ENCODE measurements at regions not wholly inside any gene's neighbourhood (a gene's known extent, or its start where the extent isn't known, plus 50 kb on each side); places are given as distances from the start of the nearest gene placed in this dataset.

GRCh38 chr7:25392588-25393338 lies 164.5 kb upstream of the NPVF start:
- no peak for DNase-seq (ENCODE audit: low read depth, low spot score)

DNA sequence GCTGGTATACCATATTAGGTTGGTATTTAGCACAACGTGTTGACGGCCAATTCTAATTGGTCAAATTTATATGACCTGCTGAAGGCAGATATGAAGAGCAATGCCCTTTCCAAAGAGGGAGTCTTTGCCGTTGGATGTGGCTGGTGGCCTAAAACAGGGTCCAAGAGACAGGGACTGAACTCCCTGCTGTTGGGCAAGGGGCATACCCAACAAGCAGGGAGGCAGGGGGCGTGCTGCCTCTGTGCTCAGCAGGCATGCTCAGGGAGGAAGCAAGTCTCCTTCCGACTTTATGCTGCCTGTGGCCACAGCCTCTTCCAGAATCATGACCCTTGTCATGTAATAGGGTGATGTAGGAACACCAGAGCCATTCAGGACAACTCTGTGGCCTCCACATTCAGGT lies 167.7 kb upstream of the NPVF start:
- no peak for DNase-seq (ENCODE audit: low read depth, low spot score)

GRCh38 chr7:25396668-25397067 lies 168.4 kb upstream of the NPVF start:
- DNase-seq (ENCODE audit: low read depth, low spot score), result no peak

- DNase-seq (ENCODE audit: low read depth, low spot score), result no peak
Observed at GRCh38 chr7:25398418-25398817, 170.1 kb upstream of the NPVF start.

DNA sequence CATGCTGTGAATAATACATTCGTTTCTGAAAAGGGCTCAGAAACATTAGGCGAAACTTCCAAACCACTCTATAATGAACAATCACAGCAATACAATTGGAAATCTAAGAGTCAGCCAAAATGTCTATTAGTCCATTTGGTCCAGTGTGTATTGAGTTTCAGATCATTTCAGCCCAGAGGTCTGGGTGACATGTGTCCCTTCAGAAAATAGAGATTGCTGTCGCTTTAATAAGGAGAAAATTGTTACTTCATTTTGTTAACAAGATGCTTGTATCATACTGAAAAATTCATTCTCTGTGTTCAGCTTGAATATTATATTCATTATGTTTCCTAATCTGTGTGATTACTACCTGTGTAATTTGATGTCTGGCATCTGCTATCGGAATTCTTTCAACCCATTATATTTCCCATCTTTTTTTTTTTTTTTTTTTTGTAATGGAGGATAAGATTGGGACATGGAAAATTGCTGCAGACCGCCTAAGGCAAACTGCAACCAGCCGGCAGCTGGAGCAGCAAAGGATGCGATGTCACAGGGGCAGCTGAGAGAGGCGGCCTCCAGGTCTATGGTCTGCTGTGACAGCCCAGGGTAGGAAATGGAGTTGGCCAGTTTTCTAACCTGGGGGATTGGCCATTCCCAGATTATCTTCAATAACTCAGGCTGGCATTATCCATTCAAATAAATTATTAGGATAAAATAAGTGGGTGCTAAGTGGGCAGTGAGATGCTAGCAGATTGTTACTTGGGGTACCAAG lies 170.9 kb upstream of the NPVF start:
- DNase-seq (ENCODE audit: low read depth, low spot score), result no peak

GRCh38 chr7:25402532-25402931 lies 174.2 kb upstream of the NPVF start:
- DNase-seq (ENCODE audit: low read depth, low spot score), result no peak

GRCh38 chr7:25405736-25406135 lies 177.4 kb upstream of the NPVF start:
- no peak for DNase-seq (ENCODE audit: low read depth, low spot score)

GRCh38 chr7:25407053-25407452 lies 178.8 kb upstream of the NPVF start:
- no peak for DNase-seq (ENCODE audit: low read depth, low spot score)

GRCh38 chr7:25408012-25408687 lies 179.9 kb upstream of the NPVF start:
- DNase-seq (ENCODE audit: low read depth, low spot score), result no peak

- DNase-seq (ENCODE audit: low read depth, low spot score), result no peak
Observed at GRCh38 chr7:25408876-25409275, 180.6 kb upstream of the NPVF start.

GRCh38 chr7:25409897-25410636 lies 181.8 kb upstream of the NPVF start:
- DNase-seq (ENCODE audit: low read depth, low spot score), result no peak

DNA sequence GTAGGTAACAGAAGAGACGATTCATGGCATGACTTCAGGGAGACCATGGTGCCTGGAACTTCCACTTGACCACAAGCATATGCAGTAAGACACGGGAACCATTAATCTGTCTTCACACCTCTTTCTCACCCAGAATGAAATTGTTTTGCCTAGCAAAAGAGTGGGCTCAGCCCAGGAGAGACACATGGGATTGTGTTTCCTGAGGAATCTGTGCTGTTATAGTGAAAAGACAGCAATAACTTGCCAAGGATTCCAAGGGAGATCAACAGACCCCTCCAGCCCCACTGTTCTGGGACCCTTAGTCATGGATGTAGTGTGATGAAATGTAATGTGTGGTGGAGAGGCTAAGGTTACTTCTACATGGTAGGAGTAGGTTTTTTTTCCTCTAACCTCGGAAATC lies 192.5 kb upstream of the NPVF start:
- DNase-seq (ENCODE audit: low read depth, low spot score), result no peak

DNA sequence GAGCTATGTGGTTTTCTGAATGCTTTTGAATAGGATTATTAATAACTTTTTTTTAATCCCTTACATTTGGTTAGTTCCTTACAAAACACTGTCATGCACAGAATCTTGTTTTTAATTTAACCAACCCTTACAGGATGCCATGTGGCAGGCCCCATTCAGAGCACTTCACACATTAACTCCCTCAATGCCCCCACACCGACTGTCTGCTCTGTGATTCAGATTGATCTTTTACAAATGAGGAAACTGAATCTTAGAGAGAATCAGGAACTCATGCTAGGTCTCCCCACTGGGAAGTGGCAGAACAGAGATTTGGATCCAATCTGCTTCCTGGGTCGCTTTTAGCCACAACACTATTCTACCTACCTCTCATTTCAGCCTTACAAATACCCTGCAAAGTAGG lies 195.8 kb upstream of the NPVF start:
- no peak for DNase-seq (ENCODE audit: low read depth, low spot score)

DNA sequence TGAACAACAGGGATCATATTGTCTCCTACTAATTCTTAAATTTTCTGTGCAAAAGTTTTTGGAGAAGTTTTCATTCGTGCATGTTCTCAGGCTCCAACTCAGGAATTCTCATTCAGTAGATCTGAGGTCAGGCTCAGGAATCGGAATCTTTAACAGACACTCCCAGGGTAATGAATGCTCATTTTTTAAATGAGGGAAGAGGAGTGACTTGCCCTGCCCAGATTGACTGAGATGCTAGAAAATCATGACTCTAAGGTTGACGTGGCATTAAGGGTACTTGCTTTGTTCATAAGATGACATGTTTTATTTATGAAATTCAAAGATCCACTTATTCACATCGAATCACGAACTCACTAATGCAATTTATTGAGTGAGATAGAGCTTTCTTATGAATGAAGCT lies 196.6 kb upstream of the NPVF start:
- no peak for DNase-seq (ENCODE audit: low read depth, low spot score)

- DNase-seq (ENCODE audit: low read depth, low spot score), result no peak
Observed at GRCh38 chr7:25427721-25428120, 199.4 kb upstream of the NPVF start.

- DNase-seq (ENCODE audit: low read depth, low spot score), result no peak
Observed at GRCh38 chr7:25429731-25430130, 201.4 kb upstream of the NPVF start.

DNA sequence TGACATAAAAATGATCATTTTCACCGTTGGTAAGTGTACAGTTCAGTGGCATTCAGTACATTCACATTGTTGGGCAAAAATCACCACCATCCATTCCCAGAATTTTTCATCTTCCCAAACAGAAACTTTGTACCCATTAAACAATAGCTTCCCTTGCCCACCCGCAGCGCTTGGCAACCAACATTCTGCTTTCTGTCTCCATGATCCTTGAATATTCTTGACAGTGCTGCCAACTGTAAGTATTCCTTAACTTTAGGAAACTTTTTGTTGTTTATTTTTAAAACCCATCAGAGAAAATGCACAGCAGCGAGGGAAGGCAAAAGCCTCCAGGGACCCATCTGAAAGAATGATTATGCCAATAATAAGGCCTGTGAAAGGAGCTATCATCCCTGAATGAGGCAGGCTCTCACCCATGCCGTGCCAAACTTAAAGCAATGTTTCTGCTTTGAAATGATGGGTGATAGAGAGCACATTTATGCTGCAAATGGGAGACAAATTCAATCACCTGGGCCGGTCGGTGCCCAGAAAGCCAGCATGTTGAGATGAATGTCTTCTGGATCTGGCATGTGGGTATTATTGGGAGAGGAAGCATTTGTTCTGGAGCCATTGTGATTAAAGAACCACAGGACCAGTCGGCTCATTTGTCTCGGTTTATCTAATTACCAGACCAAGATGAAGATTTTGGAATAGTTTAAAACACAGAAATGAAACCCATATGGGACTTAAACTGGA lies 202.1 kb upstream of the NPVF start:
- no peak for DNase-seq (ENCODE audit: low read depth, low spot score)

DNA sequence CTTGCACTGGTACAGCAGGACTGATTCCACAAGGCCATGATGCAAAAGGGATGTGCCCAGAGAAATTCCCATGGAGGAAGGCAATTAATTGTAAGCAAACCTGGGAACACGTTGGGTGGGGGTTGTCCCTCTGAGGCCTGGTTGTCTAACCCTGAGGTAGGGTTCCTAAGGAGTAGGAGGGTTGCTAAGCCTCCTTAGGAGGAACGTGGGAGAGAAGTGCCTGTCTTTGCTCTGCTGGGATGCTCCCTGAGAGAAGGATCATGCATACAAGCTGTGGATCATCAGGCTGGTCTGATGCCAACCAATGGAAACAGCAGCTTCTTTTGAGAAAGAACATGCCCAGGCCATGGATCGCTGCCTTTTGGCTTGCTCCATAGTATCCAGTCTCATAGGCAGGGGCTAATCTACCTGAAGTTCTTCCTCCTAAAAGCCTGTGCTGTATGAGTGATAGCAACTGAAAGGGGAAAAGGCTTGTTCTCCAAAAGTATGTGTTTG lies 203.7 kb upstream of the NPVF start:
- DNase-seq (ENCODE audit: low read depth, low spot score), result no peak

GRCh38 chr7:25432807-25433206 lies 204.5 kb upstream of the NPVF start:
- DNase-seq (ENCODE audit: low read depth, low spot score), result no peak

- DNase-seq (ENCODE audit: low read depth, low spot score), result no peak
Observed at GRCh38 chr7:25436413-25436812, 208.1 kb upstream of the NPVF start.

- no peak for DNase-seq (ENCODE audit: low read depth, low spot score)
Observed at GRCh38 chr7:25437308-25437707, 209.0 kb upstream of the NPVF start.
